HEK293 (cell line): ENCODE measurements at regions not wholly inside any gene's neighbourhood (a gene's known extent, or its start where the extent isn't known, plus 50 kb on each side); places are given as distances from the start of the nearest gene placed in this dataset.

Source experiments
- CTCF ChIA-PET: fragments of 350-600 bp; formaldehyde crosslinking; extraction: SDS; loops from one replicate; lab custom pipeline; 2021; ENCODE audit warnings: antibody characterized with exemption; lab: Yijun Ruan, JAX
- POLR2A ChIA-PET: fragments of 300-600 bp; formaldehyde crosslinking; extraction: SDS; loops from one replicate; lab custom pipeline; 2020; ENCODE audit warnings: antibody characterized with exemption, inconsistent platforms; lab: Yijun Ruan, JAX
- H3K27ac ChIP-seq: fragments of 200-500 bp; sonication (Bioruptor generic); 2 replicates; pipeline ENCODE4 v1.5.1; 2014; ENCODE audit warnings: low read depth, low read length, control low read depth, inconsistent platforms; ENCODE audit errors: extremely low read depth
- H3K36me3 ChIP-seq, 2 experiments: fragments of 200-500 bp in 1 of 2; sonication (Bioruptor generic) in 1 of 2; 1 replicate in 1 of 2; 2 replicates in 1 of 2; pipeline ENCODE4 v1.5.1; 2014 to 2017; ENCODE audit warnings: inconsistent platforms in 2 of 2, low read length in 2 of 2; ENCODE audit not compliant: control insufficient read depth in 2 of 2, insufficient read depth in 1 of 2
- H3K4me1 ChIP-seq: fragments of 200-500 bp; sonication (Bioruptor generic); 2 replicates; pipeline ENCODE4 v1.5.1; 2014; ENCODE audit warnings: mild to moderate bottlenecking, low read length, inconsistent platforms; ENCODE audit not compliant: control insufficient read depth, insufficient read depth
- H3K4me3 ChIP-seq: 2 replicates; pipeline ENCODE4 v1.5.1; 2011; ENCODE audit warnings: low read depth, mild to moderate bottlenecking, control low read depth, low read length, moderate library complexity
- H3K9me3 ChIP-seq: fragments of 200-500 bp; sonication (Bioruptor generic); 2 replicates; pipeline ENCODE4 v1.5.1; 2014; ENCODE audit warnings: low read depth, low read length, inconsistent platforms; ENCODE audit not compliant: control insufficient read depth, insufficient read depth
- HOXA7 ChIP-seq: sonication (generic); formaldehyde crosslinking; IDR thresholded peaks from 2 replicates; pipeline ENCODE4 v1.8.1; 2022; ENCODE audit warnings: missing genetic modification reagents, borderline replicate concordance
- MYNN ChIP-seq: fragments of 450-650 bp; formaldehyde crosslinking; IDR thresholded peaks from 2 replicates; pipeline ENCODE4 v1.5.1; 2016; ENCODE audit warnings: missing biosample characterization, missing genetic modification characterization, borderline replicate concordance
- OSR2 ChIP-seq: fragments of 450-650 bp; formaldehyde crosslinking; IDR thresholded peaks from 2 replicates; pipeline ENCODE4 v1.5.1; 2016; ENCODE audit warnings: missing biosample characterization, missing genetic modification characterization
- TRIM28 ChIP-seq: IDR thresholded peaks from 2 replicates; pipeline ENCODE4 v1.6.1; 2011; ENCODE audit warnings: low read length, control low read depth, borderline replicate concordance
- ZNF114 ChIP-seq: fragments of 450-650 bp; formaldehyde crosslinking; IDR thresholded peaks from 2 replicates; pipeline ENCODE4 v1.5.0; 2017; ENCODE audit warnings: missing biosample characterization, missing genetic modification characterization
- ZNF121 ChIP-seq: fragments of 450-650 bp; formaldehyde crosslinking; IDR thresholded peaks from 2 replicates; pipeline ENCODE4 v1.5.1; 2016; ENCODE audit warnings: missing biosample characterization, missing genetic modification characterization
- ZNF174 ChIP-seq: fragments of 450-650 bp; formaldehyde crosslinking; IDR thresholded peaks from 2 replicates; pipeline ENCODE4 v1.5.0; 2017; ENCODE audit warnings: missing biosample characterization, mild to moderate bottlenecking, missing genetic modification characterization
- ZNF2 ChIP-seq: fragments of 450-650 bp; formaldehyde crosslinking; IDR thresholded peaks from 2 replicates; pipeline ENCODE4 v1.5.1; 2016; ENCODE audit warnings: missing biosample characterization, missing genetic modification characterization
- ZNF324 ChIP-seq: fragments of 450-650 bp; formaldehyde crosslinking; IDR thresholded peaks from 2 replicates; pipeline ENCODE4 v1.5.1; 2016; ENCODE audit warnings: missing biosample characterization, missing genetic modification characterization
- ZNF394 ChIP-seq: fragments of 450-650 bp; formaldehyde crosslinking; IDR thresholded peaks from 2 replicates; pipeline ENCODE4 v1.5.1; 2016; ENCODE audit warnings: missing biosample characterization, missing genetic modification characterization, mild to moderate bottlenecking, moderate library complexity, borderline replicate concordance
- ZNF561 ChIP-seq: fragments of 450-650 bp; IDR thresholded peaks from 2 replicates; pipeline ENCODE4 v1.5.1; 2018; ENCODE audit warnings: missing biosample characterization, missing genetic modification characterization, borderline replicate concordance
- ZNF571 ChIP-seq: fragments of 450-650 bp; formaldehyde crosslinking; IDR thresholded peaks from 2 replicates; pipeline ENCODE4 v1.5.0; 2017; ENCODE audit warnings: missing biosample characterization, missing genetic modification characterization
- ZNF621 ChIP-seq: fragments of 450-650 bp; formaldehyde crosslinking; IDR thresholded peaks from 2 replicates; pipeline ENCODE4 v1.5.1; 2017; ENCODE audit warnings: missing biosample characterization, missing genetic modification characterization
- ZNF629 ChIP-seq: fragments of 450-650 bp; formaldehyde crosslinking; IDR thresholded peaks from 2 replicates; pipeline ENCODE4 v1.5.1; 2017; ENCODE audit warnings: missing biosample characterization, missing genetic modification characterization
- ZNF654 ChIP-seq: fragments of 450-650 bp; formaldehyde crosslinking; IDR thresholded peaks from 2 replicates; pipeline ENCODE4 v1.5.1; 2016; ENCODE audit warnings: low read depth, missing biosample characterization, missing genetic modification characterization
- ZNF837 ChIP-seq: fragments of 450-650 bp; formaldehyde crosslinking; IDR thresholded peaks from 2 replicates; pipeline ENCODE4 v1.5.1; 2016; ENCODE audit warnings: missing biosample characterization, missing genetic modification characterization
- ZXDB ChIP-seq: fragments of 450-650 bp; formaldehyde crosslinking; IDR thresholded peaks from 2 replicates; pipeline ENCODE4 v1.5.1; 2016; ENCODE audit warnings: missing biosample characterization, missing genetic modification characterization
- TF ChIP-seq, protein P1 (sequence below): fragments of 450-650 bp; formaldehyde crosslinking; IDR thresholded peaks from 2 replicates; pipeline ENCODE4 v1.5.1; 2016; ENCODE audit warnings: missing biosample characterization, missing genetic modification characterization
- TF ChIP-seq, protein P2 (sequence below): fragments of 450-650 bp; formaldehyde crosslinking; IDR thresholded peaks from 2 replicates; pipeline ENCODE4 v1.5.1; 2016; ENCODE audit warnings: missing biosample characterization, missing genetic modification characterization
- TF ChIP-seq, protein P3 (sequence below): IDR thresholded peaks from 2 replicates; pipeline ENCODE4 v1.6.1; 2011; ENCODE audit warnings: mild to moderate bottlenecking, low read depth, low read length, borderline replicate concordance
- TF ChIP-seq, protein P4 (sequence below): fragments of 450-650 bp; formaldehyde crosslinking; IDR thresholded peaks from 2 replicates; pipeline ENCODE4 v1.5.1; 2017; ENCODE audit warnings: missing biosample characterization, mild to moderate bottlenecking, missing genetic modification characterization, moderate library complexity
- TF ChIP-seq, protein P5 (sequence below): fragments of 450-650 bp; formaldehyde crosslinking; IDR thresholded peaks from 2 replicates; pipeline ENCODE4 v1.5.1; 2017; ENCODE audit warnings: missing biosample characterization, missing genetic modification characterization

DNA sequence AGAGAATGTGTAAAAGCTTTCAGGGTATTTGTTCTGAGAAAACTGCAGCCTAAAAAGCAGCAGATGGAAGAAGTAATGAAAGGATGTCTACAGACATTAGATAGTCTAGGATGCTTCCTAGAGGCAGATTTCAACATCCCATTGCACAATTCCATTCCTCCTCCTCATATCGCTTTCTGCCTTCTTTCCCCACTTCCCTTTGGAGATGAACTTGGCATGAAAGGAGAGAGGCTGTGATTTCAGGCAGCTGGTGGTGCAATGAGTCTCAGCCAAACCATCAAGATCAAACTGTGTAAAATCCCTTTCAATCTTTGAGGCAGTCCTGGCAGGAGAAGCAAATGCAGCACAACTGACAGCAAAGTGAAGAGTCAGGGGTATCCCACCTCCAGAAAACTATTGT lies 438.7 kb upstream of the KCNMB2 start:
- Histone ChIP-seq H3K4me1 (no peaks in the 10 kb centered on the region), H3K4me3 (no peak overlapping the region), H3K9me3 (no peaks in the 10 kb centered on the region), H3K27ac (no peak overlapping the region), H3K36me3 (no peaks in the 10 kb centered on the region)
- CTCF ChIA-PET, result no interaction called here
- TF ChIP-seq ZNF561 (tag by site-specific recombination) (no peak), TRIM28 (no peak), ZNF174 (tag by site-specific recombination) (no peak), ZNF121 (tag by site-specific recombination) (no peak), ZNF571 (tag by site-specific recombination) (no peak), ZNF2 (no peak), ZXDB (tag by site-specific recombination) (no peak)
- TF ChIP-seq, protein P1, sequence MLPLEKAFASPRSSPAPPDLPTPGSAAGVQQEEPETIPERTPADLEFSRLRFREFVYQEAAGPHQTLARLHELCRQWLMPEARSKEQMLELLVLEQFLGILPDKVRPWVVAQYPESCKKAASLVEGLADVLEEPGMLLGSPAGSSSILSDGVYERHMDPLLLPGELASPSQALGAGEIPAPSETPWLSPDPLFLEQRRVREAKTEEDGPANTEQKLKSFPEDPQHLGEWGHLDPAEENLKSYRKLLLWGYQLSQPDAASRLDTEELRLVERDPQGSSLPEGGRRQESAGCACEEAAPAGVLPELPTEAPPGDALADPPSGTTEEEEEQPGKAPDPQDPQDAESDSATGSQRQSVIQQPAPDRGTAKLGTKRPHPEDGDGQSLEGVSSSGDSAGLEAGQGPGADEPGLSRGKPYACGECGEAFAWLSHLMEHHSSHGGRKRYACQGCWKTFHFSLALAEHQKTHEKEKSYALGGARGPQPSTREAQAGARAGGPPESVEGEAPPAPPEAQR, result no peak
- TF ChIP-seq, protein P2, sequence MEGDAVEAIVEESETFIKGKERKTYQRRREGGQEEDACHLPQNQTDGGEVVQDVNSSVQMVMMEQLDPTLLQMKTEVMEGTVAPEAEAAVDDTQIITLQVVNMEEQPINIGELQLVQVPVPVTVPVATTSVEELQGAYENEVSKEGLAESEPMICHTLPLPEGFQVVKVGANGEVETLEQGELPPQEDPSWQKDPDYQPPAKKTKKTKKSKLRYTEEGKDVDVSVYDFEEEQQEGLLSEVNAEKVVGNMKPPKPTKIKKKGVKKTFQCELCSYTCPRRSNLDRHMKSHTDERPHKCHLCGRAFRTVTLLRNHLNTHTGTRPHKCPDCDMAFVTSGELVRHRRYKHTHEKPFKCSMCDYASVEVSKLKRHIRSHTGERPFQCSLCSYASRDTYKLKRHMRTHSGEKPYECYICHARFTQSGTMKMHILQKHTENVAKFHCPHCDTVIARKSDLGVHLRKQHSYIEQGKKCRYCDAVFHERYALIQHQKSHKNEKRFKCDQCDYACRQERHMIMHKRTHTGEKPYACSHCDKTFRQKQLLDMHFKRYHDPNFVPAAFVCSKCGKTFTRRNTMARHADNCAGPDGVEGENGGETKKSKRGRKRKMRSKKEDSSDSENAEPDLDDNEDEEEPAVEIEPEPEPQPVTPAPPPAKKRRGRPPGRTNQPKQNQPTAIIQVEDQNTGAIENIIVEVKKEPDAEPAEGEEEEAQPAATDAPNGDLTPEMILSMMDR (tag by site-specific recombination), result no peak
- TF ChIP-seq, protein P3, sequence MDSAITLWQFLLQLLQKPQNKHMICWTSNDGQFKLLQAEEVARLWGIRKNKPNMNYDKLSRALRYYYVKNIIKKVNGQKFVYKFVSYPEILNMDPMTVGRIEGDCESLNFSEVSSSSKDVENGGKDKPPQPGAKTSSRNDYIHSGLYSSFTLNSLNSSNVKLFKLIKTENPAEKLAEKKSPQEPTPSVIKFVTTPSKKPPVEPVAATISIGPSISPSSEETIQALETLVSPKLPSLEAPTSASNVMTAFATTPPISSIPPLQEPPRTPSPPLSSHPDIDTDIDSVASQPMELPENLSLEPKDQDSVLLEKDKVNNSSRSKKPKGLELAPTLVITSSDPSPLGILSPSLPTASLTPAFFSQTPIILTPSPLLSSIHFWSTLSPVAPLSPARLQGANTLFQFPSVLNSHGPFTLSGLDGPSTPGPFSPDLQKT, result no peak
- POLR2A ChIA-PET, result no interaction called here

DNA sequence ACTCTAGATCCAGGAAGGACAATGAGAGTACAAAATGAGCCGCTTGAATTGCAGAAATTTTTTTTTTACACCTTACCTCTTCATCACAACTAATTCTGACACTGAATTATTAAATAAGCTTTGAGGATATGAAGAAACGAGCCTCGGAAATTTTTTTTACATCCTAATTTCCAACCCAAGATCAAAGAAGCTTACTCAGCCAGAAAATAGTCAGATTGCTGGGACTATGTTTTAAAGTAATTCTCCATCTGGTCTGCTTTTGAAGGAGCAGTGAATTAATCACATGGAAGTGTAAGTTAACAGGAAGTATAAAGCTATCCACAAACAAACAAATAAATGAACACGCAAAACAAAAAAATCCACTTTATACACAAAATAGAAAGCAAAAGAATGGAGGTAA lies 437.0 kb upstream of the KCNMB2 start:
- Histone ChIP-seq H3K36me3 (no peaks in the 10 kb centered on the region), H3K27ac (no peak overlapping the region), H3K4me1 (no peaks in the 10 kb centered on the region), H3K4me3 (no peak overlapping the region), H3K9me3 (no peaks in the 10 kb centered on the region)
- ChIA-PET CTCF (no interaction called here), POLR2A (no interaction called here)
- TF ChIP-seq ZNF114 (tag by site-specific recombination) (no peak), ZNF654 (tag by site-specific recombination) (no peak), OSR2 (tag by site-specific recombination) (no peak), ZNF629 (tag by site-specific recombination) (no peak), MYNN (tag by site-specific recombination) (no peak), ZNF324 (tag by site-specific recombination) (no peak), ZNF621 (no peak), ZNF837 (no peak), ZNF394 (tag by site-specific recombination) (no peak), HOXA7 (no peak)
- TF ChIP-seq, protein P4, sequence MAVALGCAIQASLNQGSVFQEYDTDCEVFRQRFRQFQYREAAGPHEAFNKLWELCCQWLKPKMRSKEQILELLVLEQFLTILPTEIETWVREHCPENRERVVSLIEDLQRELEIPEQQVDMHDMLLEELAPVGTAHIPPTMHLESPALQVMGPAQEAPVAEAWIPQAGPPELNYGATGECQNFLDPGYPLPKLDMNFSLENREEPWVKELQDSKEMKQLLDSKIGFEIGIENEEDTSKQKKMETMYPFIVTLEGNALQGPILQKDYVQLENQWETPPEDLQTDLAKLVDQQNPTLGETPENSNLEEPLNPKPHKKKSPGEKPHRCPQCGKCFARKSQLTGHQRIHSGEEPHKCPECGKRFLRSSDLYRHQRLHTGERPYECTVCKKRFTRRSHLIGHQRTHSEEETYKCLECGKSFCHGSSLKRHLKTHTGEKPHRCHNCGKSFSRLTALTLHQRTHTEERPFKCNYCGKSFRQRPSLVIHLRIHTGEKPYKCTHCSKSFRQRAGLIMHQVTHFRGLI (tag by site-specific recombination), result no peak
- TF ChIP-seq, protein P5, sequence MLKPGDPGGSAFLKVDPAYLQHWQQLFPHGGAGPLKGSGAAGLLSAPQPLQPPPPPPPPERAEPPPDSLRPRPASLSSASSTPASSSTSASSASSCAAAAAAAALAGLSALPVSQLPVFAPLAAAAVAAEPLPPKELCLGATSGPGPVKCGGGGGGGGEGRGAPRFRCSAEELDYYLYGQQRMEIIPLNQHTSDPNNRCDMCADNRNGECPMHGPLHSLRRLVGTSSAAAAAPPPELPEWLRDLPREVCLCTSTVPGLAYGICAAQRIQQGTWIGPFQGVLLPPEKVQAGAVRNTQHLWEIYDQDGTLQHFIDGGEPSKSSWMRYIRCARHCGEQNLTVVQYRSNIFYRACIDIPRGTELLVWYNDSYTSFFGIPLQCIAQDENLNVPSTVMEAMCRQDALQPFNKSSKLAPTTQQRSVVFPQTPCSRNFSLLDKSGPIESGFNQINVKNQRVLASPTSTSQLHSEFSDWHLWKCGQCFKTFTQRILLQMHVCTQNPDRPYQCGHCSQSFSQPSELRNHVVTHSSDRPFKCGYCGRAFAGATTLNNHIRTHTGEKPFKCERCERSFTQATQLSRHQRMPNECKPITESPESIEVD, result no peak
